ENCODE measurements at regions not wholly inside any gene's neighbourhood (a gene's known extent, or its start where the extent isn't known, plus 50 kb on each side); places are given as distances from the start of the nearest gene placed in this dataset.
"Not testable (repeated sequence)": the region's sequence is repeated elsewhere in the genome, so short reads cannot be mapped to it uniquely, and the experiment has no call there.

DNA sequence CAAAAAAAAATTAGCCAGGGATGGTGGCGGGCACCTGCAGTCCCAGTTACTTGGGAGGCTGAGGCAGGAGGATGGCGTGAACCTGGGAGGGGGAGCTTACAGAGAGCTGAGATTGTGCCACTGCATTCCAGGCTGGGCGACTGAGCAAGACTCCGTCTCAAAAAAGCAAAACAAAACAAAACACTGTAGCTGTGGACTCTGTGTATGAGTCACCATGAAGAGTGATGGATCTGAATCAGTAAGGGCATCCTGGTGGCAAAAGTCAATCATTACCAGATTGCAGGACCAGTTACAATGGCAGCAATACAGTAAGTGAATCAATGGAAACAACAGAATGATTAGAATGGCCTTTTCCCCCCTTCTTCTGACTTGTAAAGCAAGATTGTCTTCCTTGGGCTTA, 113.7 kb upstream of the CCDC180 start:
- intact Hi-C loops (cut with micrococcal nuclease; ENCODE audit: unreplicated experiment); in situ Hi-C loops (cut with MboI); DNase-seq (ENCODE audit: low read depth, low spot score); H3K4me2 ChIP-seq (ENCODE audit: control insufficient read depth, insufficient read depth); RAD21 ChIA-PET (ENCODE audit: unreplicated experiment); H3K9me3 ChIP-seq (replicated peaks; ENCODE audit: control insufficient read depth, insufficient read depth, low read length); H3K27me3 ChIP-seq (replicated peaks in 1 of 2; ENCODE audit: control insufficient read depth in 2 of 2, insufficient read depth in 2 of 2, low read length in 1 of 2); H2AFZ ChIP-seq (ENCODE audit: control insufficient read depth, low read depth, low read length); H3K27ac ChIP-seq (ENCODE audit: control insufficient read depth, insufficient read depth); H3K79me2 ChIP-seq (ENCODE audit: control insufficient read depth, insufficient read depth, low read length); FAIRE-seq; H3K36me3 ChIP-seq (ENCODE audit: control insufficient read depth in 2 of 2, insufficient read depth in 2 of 2, low read length in 1 of 2); H3K4me3 ChIP-seq; CTCF ChIA-PET; H3K4me1 ChIP-seq (ENCODE audit: control insufficient read depth, insufficient read depth, low read length); ATAC-seq; H3K9ac ChIP-seq (ENCODE audit: control insufficient read depth, insufficient read depth, low read length); H4K20me1 ChIP-seq (ENCODE audit: control insufficient read depth, insufficient read depth); POLR2A ChIA-PET; BruUV-seq (replicated peaks); SMC1A ChIA-PET (ENCODE audit: uncharacterized antibody, unreplicated experiment): not testable (repeated sequence)
- 7% methylated on average over 2 of the region's 4 CpGs for WGBS (ENCODE audit: insufficient coverage, insufficient replicate concordance, low lambda C conversion rate, missing lambda C conversion rate)

GRCh38 chr9:97188545-97188944, 118.9 kb upstream of the CCDC180 start:
- in situ Hi-C loops (cut with MboI) (no loop called here), intact Hi-C loops (cut with micrococcal nuclease; ENCODE audit: unreplicated experiment) (no loop called here)
- H3K4me1 ChIP-seq (ENCODE audit: control insufficient read depth, insufficient read depth, low read length) = no peaks in the 10 kb centered on the region
- H2AFZ ChIP-seq (ENCODE audit: control insufficient read depth, low read depth, low read length) = no peak overlapping the region
- no peaks in the 10 kb centered on the region for H3K9me3 ChIP-seq (replicated peaks; ENCODE audit: control insufficient read depth, insufficient read depth, low read length)
- no peaks in the 10 kb centered on the region for H3K27me3 ChIP-seq (replicated peaks in 1 of 2; ENCODE audit: control insufficient read depth in 2 of 2, insufficient read depth in 2 of 2, low read length in 1 of 2)
- ChIA-PET CTCF (interaction anchor here (0.6 to 0.7 kb wide), 2 partner anchors 20 to 300 kb away, joined by 3 read pairs; no protein-coding TSS in a partner anchor), SMC1A (ENCODE audit: uncharacterized antibody, unreplicated experiment) (no interaction called here), POLR2A (no interaction called here), RAD21 (ENCODE audit: unreplicated experiment) (no interaction called here)
- H3K4me2 ChIP-seq (ENCODE audit: control insufficient read depth, insufficient read depth) = no peak overlapping the region
- ATAC-seq (peak; percentile 34; the same call in 2 of the 3 replicates), DNase-seq (ENCODE audit: low read depth, low spot score) (no peak), FAIRE-seq (no peak)
- no peaks in the 10 kb centered on the region for H4K20me1 ChIP-seq (ENCODE audit: control insufficient read depth, insufficient read depth)
- no TSS peak for BruUV-seq (replicated peaks)
- no peak overlapping the region for H3K27ac ChIP-seq (ENCODE audit: control insufficient read depth, insufficient read depth)
- WGBS (ENCODE audit: insufficient coverage, insufficient replicate concordance, low lambda C conversion rate, missing lambda C conversion rate) = 9% methylated on average over 3 of the region's 3 CpGs
- H3K4me3 ChIP-seq = no peak overlapping the region
- H3K36me3 ChIP-seq (ENCODE audit: control insufficient read depth in 2 of 2, insufficient read depth in 2 of 2, low read length in 1 of 2) = no peaks in the 10 kb centered on the region
- no peaks in the 10 kb centered on the region for H3K79me2 ChIP-seq (ENCODE audit: control insufficient read depth, insufficient read depth, low read length)
- no peak overlapping the region for H3K9ac ChIP-seq (ENCODE audit: control insufficient read depth, insufficient read depth, low read length)
- TF ChIP-seq BRCA1 (IDR thresholded peaks at IDR 0.05; ENCODE audit: low read depth, low read length) (no peak), RELB (IDR thresholded peaks at IDR 0.05; ENCODE audit: low read depth) (no peak), BHLHE40 (IDR thresholded peaks at IDR 0.05; ENCODE audit: borderline replicate concordance in 1 of 2, low read depth in 2 of 2, low read length in 1 of 2) (no peak), IRF4 (IDR thresholded peaks at IDR 0.05; ENCODE audit: low read depth, low read length) (no peak), ZNF274 (IDR thresholded peaks at IDR 0.05; ENCODE audit: insufficient read depth, insufficient read length) (no peak), EED (IDR thresholded peaks at IDR 0.05; ENCODE audit: low read depth) (no peak)
- TF ChIP-seq, protein P1, sequence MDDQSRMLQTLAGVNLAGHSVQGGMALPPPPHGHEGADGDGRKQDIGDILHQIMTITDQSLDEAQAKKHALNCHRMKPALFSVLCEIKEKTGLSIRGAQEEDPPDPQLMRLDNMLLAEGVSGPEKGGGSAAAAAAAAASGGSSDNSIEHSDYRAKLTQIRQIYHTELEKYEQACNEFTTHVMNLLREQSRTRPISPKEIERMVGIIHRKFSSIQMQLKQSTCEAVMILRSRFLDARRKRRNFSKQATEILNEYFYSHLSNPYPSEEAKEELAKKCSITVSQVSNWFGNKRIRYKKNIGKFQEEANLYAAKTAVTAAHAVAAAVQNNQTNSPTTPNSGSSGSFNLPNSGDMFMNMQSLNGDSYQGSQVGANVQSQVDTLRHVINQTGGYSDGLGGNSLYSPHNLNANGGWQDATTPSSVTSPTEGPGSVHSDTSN (IDR thresholded peaks at IDR 0.05; ENCODE audit: insufficient replicate concordance, low read depth, low read length) = no peak
- TF ChIP-seq, protein P2, sequence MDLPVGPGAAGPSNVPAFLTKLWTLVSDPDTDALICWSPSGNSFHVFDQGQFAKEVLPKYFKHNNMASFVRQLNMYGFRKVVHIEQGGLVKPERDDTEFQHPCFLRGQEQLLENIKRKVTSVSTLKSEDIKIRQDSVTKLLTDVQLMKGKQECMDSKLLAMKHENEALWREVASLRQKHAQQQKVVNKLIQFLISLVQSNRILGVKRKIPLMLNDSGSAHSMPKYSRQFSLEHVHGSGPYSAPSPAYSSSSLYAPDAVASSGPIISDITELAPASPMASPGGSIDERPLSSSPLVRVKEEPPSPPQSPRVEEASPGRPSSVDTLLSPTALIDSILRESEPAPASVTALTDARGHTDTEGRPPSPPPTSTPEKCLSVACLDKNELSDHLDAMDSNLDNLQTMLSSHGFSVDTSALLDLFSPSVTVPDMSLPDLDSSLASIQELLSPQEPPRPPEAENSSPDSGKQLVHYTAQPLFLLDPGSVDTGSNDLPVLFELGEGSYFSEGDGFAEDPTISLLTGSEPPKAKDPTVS (IDR thresholded peaks at IDR 0.05; ENCODE audit: low read depth, low read length) = no peak

Data from GM12878 (cell line).